ENCODE measurements at regions not wholly inside any gene's neighbourhood (a gene's known extent, or its start where the extent isn't known, plus 50 kb on each side); places are given as distances from the start of the nearest gene placed in this dataset.

DNA sequence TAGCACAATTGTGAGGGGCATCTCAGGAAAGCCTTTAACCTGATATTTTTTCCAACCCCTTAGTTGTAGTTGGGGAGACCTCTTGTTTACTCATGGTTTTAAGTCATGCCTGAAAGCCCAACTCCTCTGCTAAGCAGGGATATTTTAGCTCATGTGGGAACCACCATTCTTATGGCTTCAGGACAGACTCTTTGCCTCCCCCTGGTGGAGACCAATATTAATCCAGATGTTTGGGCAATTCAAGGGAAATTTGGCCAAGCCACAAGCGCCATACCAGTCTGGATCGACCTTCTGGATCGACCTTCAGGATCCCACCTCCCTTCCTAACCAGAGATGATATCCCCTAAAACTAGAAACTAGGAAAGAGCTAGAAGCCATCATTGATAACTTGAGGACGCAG lies 211.2 kb downstream of the C6orf118 start:
- TF ChIP-seq CTCF (conservative IDR thresholded peaks at IDR 0.05; ENCODE audit: low read depth, low read length) (no peak), POLR2A (IDR thresholded peaks at IDR 0.05; ENCODE audit: low read depth, low read length) (no peak), RAD21 (IDR thresholded peaks at IDR 0.05; ENCODE audit: low read length) (no peak), ELK1 (IDR thresholded peaks at IDR 0.05; ENCODE audit: borderline replicate concordance, low read depth, low read length) (no peak), CEBPB (IDR thresholded peaks at IDR 0.05; ENCODE audit: low read depth, low read length) (no peak), MXI1 (IDR thresholded peaks at IDR 0.05; ENCODE audit: borderline replicate concordance, low read depth, low read length) (no peak)

All from IMR-90 (cell line).